OCI-LY1 (cell line): ENCODE measurements at regions not wholly inside any gene's neighbourhood (a gene's known extent, or its start where the extent isn't known, plus 50 kb on each side); places are given as distances from the start of the nearest gene placed in this dataset.

Source experiments
- EZH2 ChIP-seq: fragments of 200-600 bp; sonication (generic), shearing (Covaris generic); IDR thresholded peaks from 2 replicates; pipeline ENCODE4 v1.8.0; 2017; ENCODE audit warnings: borderline replicate concordance, mixed run types, mild to moderate bottlenecking, antibody characterized with exemption, low read length, moderate library complexity, mixed read lengths
- TF ChIP-seq, protein P1 (sequence below): fragments of 200-600 bp; sonication (generic), shearing (Covaris generic); IDR thresholded peaks from 2 replicates; pipeline ENCODE4 v1.5.1; 2017; ENCODE audit warnings: mild to moderate bottlenecking, antibody characterized with exemption, low read length, moderate library complexity, mixed read lengths

GRCh38 chr22:25357606-25358420 lies 138.4 kb downstream of the CRYBB2 start:
- no peak for TF ChIP-seq EZH2
- TF ChIP-seq, protein P1, sequence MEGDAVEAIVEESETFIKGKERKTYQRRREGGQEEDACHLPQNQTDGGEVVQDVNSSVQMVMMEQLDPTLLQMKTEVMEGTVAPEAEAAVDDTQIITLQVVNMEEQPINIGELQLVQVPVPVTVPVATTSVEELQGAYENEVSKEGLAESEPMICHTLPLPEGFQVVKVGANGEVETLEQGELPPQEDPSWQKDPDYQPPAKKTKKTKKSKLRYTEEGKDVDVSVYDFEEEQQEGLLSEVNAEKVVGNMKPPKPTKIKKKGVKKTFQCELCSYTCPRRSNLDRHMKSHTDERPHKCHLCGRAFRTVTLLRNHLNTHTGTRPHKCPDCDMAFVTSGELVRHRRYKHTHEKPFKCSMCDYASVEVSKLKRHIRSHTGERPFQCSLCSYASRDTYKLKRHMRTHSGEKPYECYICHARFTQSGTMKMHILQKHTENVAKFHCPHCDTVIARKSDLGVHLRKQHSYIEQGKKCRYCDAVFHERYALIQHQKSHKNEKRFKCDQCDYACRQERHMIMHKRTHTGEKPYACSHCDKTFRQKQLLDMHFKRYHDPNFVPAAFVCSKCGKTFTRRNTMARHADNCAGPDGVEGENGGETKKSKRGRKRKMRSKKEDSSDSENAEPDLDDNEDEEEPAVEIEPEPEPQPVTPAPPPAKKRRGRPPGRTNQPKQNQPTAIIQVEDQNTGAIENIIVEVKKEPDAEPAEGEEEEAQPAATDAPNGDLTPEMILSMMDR = no peak
